Medulla oblongata (tissue), 1 donor: ENCODE measurements at regions not wholly inside any gene's neighbourhood (a gene's known extent, or its start where the extent isn't known, plus 50 kb on each side); places are given as distances from the start of the nearest gene placed in this dataset.

Source experiments
- DNase-seq: peaks from one replicate; pipeline ENCODE4 v3.0.0-alpha.2; 2015; ENCODE audit errors: extremely low spot score

GRCh38 chr15:93167291-93167690, 78.3 kb upstream of the RGMA start:
- no peak for DNase-seq

- DNase-seq: no peak
Observed at GRCh38 chr15:93166675-93167074, 77.7 kb upstream of the RGMA start.

DNA sequence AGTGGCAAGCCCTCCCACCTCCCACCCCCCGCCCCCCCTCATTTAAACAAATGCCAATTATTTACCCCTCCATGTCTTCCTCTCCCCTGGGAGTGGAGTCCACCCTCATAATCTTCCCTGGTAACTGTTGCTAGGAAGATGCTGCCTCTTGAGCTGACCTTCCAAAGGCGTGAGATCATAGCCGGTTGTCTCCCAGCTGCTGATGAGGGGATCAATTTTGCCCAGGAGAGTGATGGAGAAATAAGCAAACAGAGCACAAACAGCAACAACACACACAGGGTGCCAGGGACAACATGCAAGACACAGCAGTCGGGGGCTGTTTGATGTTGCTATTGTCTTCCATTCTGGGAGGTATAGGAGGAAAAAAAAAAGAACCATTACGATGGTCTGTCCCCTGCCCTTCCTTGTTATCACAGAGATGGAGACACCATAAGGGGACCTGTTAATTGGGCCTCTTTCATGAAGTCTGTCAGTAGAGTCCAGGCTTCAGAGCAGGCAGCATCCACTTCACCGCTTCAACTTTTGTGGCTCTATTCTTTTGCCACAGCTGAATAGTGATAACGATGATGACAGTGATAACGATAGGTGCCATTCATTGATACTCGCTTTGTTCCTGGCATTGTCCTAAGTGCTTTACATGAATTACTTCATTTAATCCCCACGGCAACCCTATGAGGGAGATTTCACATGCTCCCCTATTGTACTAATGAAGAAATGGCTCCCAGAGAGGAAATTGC, 76.9 kb upstream of the RGMA start:
- DNase-seq: no peak

DNA sequence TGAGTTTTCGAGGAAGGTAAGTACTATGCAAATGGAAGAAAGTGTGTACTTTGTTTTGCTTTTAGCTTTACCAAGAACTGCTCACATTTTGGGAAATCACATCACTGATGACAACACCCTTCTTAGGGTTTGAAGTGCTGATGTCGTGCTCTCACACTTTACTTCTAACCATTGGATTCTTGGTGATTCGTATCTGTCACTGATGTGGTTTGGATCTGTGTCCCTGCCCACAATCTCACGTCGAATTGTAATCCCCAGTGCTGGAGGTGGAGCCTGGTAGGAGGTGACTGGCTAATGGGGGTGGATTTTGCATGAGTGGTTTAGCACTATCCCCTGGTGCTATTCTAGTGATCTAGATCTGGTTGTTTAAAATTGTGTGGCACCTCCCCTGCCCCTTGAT, 75.4 kb upstream of the RGMA start:
- DNase-seq: no peak

DNA sequence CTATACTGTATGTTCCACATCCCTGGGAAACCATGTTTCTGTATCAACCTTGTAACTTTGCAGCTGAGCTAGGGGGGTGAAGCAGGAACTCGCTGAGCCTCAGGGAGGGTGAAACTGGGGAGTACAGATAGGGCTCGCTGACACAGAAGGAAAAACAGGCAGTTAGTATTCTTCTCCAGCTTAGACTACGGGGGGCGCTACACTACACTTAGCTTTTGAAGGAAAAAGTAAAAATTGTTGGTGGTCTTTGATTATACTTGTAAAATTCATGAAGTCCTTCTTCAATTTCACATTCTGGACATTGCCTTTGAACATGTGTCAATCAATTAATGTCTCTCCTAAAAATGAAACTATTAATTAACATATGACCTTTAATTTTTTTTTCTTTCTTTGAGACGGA, 73.5 kb upstream of the RGMA start:
- no peak for DNase-seq

DNA sequence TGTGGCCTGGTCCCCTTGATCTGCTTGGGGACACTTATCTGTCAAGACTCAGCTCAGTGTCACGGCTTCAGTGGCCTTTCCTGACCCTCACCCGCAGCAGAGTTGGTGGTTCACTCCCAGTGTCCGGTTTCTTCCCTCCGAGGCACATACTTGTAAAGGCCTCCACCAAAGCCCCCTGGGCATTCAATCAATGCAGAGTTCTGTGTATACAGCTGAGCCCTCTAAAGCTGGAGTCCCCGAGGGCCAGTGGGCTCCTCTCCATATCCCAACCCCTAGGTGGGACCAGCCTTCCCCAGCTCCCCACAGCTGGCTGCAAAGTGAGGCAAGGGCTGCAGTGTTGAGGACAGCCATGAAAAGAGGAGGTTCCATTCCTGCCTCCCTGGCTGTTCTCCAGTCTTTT, 70.9 kb upstream of the RGMA start:
- no peak for DNase-seq

DNA sequence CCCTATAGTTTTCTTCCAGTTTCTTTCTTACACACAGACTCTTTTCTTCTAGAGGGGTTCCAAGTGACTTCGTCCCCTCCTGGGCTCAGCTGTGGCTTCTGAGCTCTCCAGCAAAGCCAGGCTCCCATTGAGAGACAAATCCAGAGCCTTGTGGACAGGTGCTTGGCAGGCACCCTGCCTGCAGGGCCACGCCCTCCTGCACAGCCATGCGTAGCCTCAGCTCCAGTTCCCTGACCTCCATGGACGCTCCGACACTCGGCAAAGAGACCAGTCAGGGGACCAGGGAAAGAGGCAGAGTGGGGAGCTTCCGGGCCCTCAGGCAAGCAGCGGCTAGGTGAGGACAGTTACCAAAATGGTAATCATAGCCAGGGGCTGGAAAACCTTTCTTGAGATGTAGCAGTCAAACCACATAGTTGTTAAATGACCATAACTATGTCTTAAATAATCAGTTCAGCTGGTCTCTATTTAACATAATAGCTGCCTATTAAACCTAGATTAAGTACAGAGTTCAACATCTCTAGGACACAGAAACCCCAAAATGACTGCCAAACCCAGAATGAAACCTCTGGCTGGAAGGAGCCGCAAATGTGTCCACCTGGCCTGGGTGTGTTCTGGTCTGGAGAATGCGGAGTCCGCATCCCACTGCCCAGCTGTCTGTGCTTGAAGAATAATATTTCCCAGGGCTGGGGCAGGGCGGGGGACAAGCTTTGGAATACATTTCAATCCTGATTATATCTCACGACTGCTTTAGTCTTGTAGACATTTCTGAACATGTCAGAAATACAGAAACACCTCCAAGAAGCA, 69.3 kb upstream of the RGMA start:
- no peak for DNase-seq

DNA sequence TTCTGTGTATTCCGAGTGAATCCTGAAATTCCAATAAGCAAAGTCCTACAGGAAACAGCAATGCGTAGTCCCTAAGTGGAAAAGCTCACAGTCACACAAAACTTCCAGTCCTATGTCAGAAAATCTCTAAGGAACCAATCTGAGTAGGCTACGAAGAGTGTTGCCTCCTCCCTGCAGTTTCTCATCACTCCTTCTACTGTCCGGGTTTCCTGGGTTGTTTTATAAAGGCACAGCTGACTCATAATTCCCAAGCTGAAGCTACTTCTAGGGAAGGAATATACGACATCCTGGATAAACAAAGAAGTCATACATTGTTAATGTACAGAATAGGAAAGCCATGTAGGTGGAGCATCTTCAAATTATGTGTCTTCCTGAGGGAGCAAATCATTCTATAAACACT, 65.7 kb upstream of the RGMA start:
- DNase-seq: no peak

- DNase-seq: peak; percentile 88
Observed at GRCh38 chr15:93152951-93153350, 63.9 kb upstream of the RGMA start.

DNA sequence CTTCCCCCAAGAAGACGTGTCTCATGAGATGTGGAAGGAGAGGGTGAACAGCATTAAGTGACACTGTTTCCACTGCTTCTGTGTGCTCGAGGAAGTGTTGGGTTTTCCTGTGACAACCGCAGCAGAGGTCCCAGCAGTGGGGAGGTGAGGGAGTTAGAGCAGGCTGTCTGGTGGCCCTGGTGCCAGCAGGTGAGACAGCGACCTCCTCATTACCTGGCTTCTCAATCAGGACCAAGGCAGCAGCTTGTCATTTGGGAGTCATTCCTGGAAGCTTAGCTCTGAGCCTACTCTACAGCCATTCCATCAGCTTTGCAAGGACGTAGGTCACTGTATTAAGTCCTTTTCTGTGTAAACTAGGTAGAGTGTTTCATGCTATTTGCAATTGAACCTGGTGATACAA, 63.3 kb upstream of the RGMA start:
- no peak for DNase-seq

GRCh38 chr15:93150910-93151881, 62.2 kb upstream of the RGMA start:
- DNase-seq: no peak

DNA sequence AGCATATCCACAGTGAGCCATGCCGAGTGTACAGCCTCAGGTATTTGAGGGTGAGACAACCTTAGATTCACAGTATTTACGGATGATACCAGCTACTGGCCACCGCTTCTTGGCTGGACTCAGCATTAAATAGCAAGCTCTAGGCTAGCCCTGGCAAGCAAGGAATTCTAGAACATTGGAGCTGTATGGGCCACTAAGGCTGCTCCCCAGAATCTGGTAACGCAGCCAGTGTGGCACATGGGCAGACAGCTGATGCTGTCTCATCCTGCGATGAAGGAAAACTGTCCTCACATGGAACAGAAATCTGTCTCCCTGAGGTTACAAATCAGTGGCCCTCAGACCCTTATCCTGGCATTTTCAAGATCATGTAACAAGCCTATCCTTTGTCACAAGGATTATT, 57.6 kb upstream of the RGMA start:
- DNase-seq: peak; percentile 43

- peak; percentile 76 for DNase-seq
Observed at GRCh38 chr15:93146196-93146595, 57.2 kb upstream of the RGMA start.

- DNase-seq: peak; percentile 80
Observed at GRCh38 chr15:93144463-93145236, 55.6 kb upstream of the RGMA start.

DNA sequence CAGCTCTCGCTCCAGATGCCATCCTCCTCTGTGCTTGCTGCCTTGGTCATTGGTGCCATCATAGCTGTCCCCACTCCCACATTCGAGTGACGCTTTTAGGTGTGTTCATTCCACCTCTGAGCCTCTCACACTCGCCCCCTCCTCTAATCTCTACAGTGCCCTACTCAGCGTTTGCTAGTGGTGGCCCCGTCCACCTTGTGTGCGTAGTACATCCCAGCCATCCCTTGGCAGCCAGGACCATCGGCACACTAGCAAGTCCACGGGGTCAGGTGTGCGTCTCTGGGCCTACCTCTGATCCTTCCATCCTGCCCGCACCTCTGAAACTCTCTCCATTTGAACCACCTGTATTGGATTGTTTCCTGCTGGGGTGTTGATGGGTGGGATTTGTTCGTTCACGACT, 54.2 kb upstream of the RGMA start:
- DNase-seq: no peak

DNA sequence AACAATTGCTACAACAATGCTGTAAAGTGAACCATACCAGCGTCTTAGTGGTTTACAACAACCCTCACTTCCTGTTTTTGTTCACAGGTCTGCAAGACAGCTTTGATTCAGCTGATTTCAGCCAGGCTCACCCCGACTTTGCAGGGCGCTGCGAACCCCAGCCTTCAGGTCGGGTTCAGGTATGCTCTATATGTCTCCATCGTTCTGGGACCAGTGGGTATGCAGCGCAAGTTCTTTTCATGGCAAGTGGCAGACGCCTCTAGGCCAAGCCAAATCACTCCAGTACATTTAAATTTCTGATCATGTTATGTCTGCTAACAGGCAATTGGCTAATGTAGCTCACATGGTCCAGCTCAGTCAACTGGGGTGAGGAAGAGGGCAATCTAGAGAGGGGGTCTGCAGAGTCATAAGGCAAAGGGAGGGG, 52.4 kb upstream of the RGMA start:
- no peak for DNase-seq

DNA sequence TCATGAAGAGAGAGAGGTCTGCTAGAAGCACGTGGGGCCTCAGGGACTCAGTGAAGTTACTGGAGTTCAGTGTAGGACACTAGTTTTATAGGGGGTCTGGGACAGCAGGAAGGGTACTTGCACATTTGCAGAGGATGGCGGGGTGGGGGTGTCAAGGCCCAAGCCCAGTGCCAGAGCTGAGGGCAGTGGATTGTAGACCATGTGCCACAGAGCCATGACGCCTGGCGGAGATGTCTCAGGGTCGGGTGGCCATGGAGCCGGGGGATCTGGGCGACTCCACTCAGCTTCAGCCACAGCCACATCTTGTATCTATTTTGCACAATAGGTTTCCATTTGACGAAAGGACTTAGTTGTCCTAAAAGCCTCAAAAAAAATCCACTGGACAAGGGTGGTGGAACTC, 50.4 kb upstream of the RGMA start:
- DNase-seq: no peak

DNA sequence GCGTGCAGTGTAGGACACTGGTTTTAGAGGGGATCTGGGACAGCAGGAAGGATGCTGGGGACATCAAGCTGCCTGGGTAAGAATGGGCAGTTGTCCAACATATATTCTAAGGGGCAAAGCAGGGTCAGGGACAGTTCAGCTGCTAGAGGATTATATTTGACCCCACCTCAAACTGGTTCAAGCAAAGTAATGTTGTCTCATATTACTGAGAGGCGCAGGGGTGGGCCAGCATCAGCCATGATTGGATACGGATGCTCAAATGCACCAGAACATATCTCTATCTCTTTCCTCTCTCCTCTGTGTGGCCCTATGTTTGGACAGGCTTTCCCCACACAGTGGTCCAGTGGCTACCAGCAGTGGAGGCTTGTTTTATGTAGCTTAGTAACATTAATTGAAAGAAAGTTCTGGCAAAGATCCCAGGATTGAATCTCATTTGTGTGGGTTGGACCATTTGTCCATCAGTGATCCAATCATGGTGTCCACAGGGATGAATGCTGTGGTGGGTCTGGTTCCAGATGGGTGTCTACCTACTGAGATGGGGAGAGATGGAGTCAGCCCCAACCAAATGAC, 49.8 kb upstream of the RGMA start:
- DNase-seq: peak; percentile 19
